Erythroblast (primary cell): ENCODE measurements at regions not wholly inside any gene's neighbourhood (a gene's known extent, or its start where the extent isn't known, plus 50 kb on each side); places are given as distances from the start of the nearest gene placed in this dataset.

Experiments
- GATA1 ChIP-seq: IDR thresholded peaks from 2 replicates; pipeline ENCODE4 v1.6.1; 2011; ENCODE audit warnings: low read depth, mild to moderate bottlenecking, control low read depth, low read length, moderate library complexity
- POLR2A ChIP-seq: IDR thresholded peaks from 2 replicates; pipeline ENCODE4 v1.6.1; 2011; ENCODE audit warnings: mild to moderate bottlenecking, low read length

DNA sequence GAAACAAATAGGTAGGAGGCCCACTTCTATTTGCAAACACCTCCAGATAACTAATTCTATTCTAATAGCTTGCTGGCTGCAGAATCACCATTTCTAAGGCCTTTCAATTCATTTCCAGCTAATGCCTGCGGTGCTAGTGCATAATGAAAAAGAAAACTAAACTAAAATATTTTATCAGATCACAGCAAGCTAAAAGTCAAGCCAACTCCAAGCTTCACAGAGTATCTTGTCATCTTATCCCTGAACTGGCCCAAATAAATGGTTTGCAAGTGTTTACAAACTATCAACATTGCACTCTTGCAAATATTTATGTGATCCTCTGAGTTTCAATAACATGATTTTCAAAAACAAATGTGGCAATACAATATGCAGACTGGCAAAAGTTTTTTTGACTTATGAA lies 166.0 kb downstream of the IPMK start:
- TF ChIP-seq POLR2A: no peak
- TF ChIP-seq GATA1: no peak
